ENCODE measurements at regions not wholly inside any gene's neighbourhood (a gene's known extent, or its start where the extent isn't known, plus 50 kb on each side); places are given as distances from the start of the nearest gene placed in this dataset.

- H3K4me2 ChIP-seq (ENCODE audit: low read depth, low read length): no peak overlapping the region
- DNase-seq (ENCODE audit: low spot score): no peak
- in situ Hi-C loops (cut with HindIII; ENCODE audit: extremely low pct_ligation_motif_present, low pct_unique_long_range_greater_than_20kb) (no loop called here), intact Hi-C loops (cut with micrococcal nuclease; ENCODE audit: unreplicated experiment) (loop anchor here (5.0 kb wide), 1 partner anchor 35 kb away; no protein-coding TSS in a partner anchor)
- H4K20me1 ChIP-seq (ENCODE audit: insufficient read depth, low read length): no peaks in the 10 kb centered on the region
- ChIA-PET POLR2A (no interaction called here), CTCF (ENCODE audit: low intra/inter-chr PET ratio, low total read pairs) (no interaction called here)
- no peaks in the 10 kb centered on the region for H3K9me3 ChIP-seq (ENCODE audit: low read length)
- no peaks in the 10 kb centered on the region for H3K36me3 ChIP-seq (replicated peaks in 1 of 2; ENCODE audit: control insufficient read depth in 1 of 2, insufficient read depth in 2 of 2, low read length in 2 of 2)
- peaks cover 7% of the 10 kb centered on the region for H3K79me2 ChIP-seq (ENCODE audit: insufficient read depth, low read length)
- no TSS peak for BruUV-seq (replicated peaks)
- peaks cover 100% of the 10 kb centered on the region for H3K4me1 ChIP-seq (ENCODE audit: insufficient read depth, low read length)
- no peak for ATAC-seq
- 86% methylated on average over 4 of the region's 4 CpGs for WGBS (ENCODE audit: low lambda C conversion rate)
- H3K4me3 ChIP-seq (replicated peaks in 1 of 3; ENCODE audit: insufficient read depth in 1 of 3, low read depth in 2 of 3, low read length in 3 of 3): no peak overlapping the region
- no peaks in the 10 kb centered on the region for H3K27me3 ChIP-seq (ENCODE audit: control insufficient read depth in 1 of 2, insufficient read depth in 2 of 2, low read length in 2 of 2)
- no peak overlapping the region for H3K27ac ChIP-seq (ENCODE audit: extremely low read length, insufficient read depth, low read length)
- no peak for FAIRE-seq
- no peak overlapping the region for H2AFZ ChIP-seq (ENCODE audit: low read length)
- H3K9ac ChIP-seq (ENCODE audit: insufficient read depth, low read depth, low read length): no peak overlapping the region
- TF ChIP-seq JUNB (CRISPR knock-in tag; IDR thresholded peaks at IDR 0.05; ENCODE audit: borderline replicate concordance): no peak
- TF ChIP-seq MAZ (IDR thresholded peaks at IDR 0.05; ENCODE audit: borderline replicate concordance, low read depth, low read length): no peak
- TF ChIP-seq MAZ (CRISPR knock-in tag; IDR thresholded peaks at IDR 0.05; ENCODE audit: low read depth): no peak
- no peak for TF ChIP-seq ZNF382 (CRISPR knock-in tag; IDR thresholded peaks at IDR 0.05; ENCODE audit: borderline replicate concordance)
- TF ChIP-seq, protein P1, sequence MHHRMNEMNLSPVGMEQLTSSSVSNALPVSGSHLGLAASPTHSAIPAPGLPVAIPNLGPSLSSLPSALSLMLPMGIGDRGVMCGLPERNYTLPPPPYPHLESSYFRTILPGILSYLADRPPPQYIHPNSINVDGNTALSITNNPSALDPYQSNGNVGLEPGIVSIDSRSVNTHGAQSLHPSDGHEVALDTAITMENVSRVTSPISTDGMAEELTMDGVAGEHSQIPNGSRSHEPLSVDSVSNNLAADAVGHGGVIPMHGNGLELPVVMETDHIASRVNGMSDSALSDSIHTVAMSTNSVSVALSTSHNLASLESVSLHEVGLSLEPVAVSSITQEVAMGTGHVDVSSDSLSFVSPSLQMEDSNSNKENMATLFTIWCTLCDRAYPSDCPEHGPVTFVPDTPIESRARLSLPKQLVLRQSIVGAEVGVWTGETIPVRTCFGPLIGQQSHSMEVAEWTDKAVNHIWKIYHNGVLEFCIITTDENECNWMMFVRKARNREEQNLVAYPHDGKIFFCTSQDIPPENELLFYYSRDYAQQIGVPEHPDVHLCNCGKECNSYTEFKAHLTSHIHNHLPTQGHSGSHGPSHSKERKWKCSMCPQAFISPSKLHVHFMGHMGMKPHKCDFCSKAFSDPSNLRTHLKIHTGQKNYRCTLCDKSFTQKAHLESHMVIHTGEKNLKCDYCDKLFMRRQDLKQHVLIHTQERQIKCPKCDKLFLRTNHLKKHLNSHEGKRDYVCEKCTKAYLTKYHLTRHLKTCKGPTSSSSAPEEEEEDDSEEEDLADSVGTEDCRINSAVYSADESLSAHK (CRISPR knock-in tag; IDR thresholded peaks at IDR 0.05; ENCODE audit: borderline replicate concordance): no peak
- TF ChIP-seq ZNF33B (CRISPR knock-in tag; IDR thresholded peaks at IDR 0.05): no peak
- TF ChIP-seq, protein P2, sequence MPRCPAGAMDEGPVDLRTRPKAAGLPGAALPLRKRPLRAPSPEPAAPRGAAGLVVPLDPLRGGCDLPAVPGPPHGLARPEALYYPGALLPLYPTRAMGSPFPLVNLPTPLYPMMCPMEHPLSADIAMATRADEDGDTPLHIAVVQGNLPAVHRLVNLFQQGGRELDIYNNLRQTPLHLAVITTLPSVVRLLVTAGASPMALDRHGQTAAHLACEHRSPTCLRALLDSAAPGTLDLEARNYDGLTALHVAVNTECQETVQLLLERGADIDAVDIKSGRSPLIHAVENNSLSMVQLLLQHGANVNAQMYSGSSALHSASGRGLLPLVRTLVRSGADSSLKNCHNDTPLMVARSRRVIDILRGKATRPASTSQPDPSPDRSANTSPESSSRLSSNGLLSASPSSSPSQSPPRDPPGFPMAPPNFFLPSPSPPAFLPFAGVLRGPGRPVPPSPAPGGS (CRISPR knock-in tag; IDR thresholded peaks at IDR 0.05): no peak
- TF ChIP-seq FOXM1 (CRISPR knock-in tag; IDR thresholded peaks at IDR 0.05): no peak
- no peak for TF ChIP-seq DPF2 (CRISPR knock-in tag; IDR thresholded peaks at IDR 0.05; ENCODE audit: borderline replicate concordance, low read depth)
- TF ChIP-seq, protein P3, sequence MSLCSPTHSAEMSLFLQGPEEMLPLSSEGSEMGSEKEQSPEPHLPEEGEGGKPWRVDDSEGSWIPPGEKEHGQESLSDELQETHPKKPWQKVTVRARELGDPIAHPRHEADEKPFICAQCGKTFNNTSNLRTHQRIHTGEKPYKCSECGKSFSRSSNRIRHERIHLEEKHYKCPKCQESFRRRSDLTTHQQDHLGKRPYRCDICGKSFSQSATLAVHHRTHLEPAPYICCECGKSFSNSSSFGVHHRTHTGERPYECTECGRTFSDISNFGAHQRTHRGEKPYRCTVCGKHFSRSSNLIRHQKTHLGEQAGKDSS (CRISPR knock-in tag; IDR thresholded peaks at IDR 0.05; ENCODE audit: borderline replicate concordance, low read depth): no peak
- no peak for TF ChIP-seq ZNF207 (IDR thresholded peaks at IDR 0.05; ENCODE audit: borderline replicate concordance)
- TF ChIP-seq, protein P4, sequence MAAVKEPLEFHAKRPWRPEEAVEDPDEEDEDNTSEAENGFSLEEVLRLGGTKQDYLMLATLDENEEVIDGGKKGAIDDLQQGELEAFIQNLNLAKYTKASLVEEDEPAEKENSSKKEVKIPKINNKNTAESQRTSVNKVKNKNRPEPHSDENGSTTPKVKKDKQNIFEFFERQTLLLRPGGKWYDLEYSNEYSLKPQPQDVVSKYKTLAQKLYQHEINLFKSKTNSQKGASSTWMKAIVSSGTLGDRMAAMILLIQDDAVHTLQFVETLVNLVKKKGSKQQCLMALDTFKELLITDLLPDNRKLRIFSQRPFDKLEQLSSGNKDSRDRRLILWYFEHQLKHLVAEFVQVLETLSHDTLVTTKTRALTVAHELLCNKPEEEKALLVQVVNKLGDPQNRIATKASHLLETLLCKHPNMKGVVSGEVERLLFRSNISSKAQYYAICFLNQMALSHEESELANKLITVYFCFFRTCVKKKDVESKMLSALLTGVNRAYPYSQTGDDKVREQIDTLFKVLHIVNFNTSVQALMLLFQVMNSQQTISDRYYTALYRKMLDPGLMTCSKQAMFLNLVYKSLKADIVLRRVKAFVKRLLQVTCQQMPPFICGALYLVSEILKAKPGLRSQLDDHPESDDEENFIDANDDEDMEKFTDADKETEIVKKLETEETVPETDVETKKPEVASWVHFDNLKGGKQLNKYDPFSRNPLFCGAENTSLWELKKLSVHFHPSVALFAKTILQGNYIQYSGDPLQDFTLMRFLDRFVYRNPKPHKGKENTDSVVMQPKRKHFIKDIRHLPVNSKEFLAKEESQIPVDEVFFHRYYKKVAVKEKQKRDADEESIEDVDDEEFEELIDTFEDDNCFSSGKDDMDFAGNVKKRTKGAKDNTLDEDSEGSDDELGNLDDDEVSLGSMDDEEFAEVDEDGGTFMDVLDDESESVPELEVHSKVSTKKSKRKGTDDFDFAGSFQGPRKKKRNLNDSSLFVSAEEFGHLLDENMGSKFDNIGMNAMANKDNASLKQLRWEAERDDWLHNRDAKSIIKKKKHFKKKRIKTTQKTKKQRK (IDR thresholded peaks at IDR 0.05; ENCODE audit: low read length): no peak
- TF ChIP-seq, protein P5, sequence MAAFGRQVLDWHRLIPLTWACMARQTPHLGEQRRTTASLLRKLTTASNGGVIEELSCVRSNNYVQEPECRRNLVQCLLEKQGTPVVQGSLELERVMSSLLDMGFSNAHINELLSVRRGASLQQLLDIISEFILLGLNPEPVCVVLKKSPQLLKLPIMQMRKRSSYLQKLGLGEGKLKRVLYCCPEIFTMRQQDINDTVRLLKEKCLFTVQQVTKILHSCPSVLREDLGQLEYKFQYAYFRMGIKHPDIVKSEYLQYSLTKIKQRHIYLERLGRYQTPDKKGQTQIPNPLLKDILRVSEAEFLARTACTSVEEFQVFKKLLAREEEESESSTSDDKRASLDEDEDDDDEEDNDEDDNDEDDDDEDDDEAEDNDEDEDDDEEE (CRISPR knock-in tag; IDR thresholded peaks at IDR 0.05): no peak
- TF ChIP-seq GMEB1 (CRISPR knock-in tag; IDR thresholded peaks at IDR 0.05; ENCODE audit: borderline replicate concordance): no peak
Observed at GRCh38 chr1:43042127-43042526, 83.5 kb upstream of the SLC2A1 start.

All from HepG2 (cell line).